ENCODE measurements at regions not wholly inside any gene's neighbourhood (a gene's known extent, or its start where the extent isn't known, plus 50 kb on each side); places are given as distances from the start of the nearest gene placed in this dataset.

- DNase-seq (ENCODE audit: low read depth): no peak
Measured at GRCh38 chr2:236656166-236656565, 86.5 kb downstream of the ACKR3 start.

GRCh38 chr2:236656721-236657120 is 87.1 kb downstream of the ACKR3 start:
- DNase-seq (ENCODE audit: low read depth): no peak

GRCh38 chr2:236657215-236657614 is 87.6 kb downstream of the ACKR3 start:
- no peak for DNase-seq (ENCODE audit: low read depth)

- DNase-seq (ENCODE audit: low read depth): no peak
Measured at GRCh38 chr2:236657801-236658200, 88.2 kb downstream of the ACKR3 start.

- DNase-seq (ENCODE audit: low read depth): no peak
Measured at GRCh38 chr2:236658974-236659757, 89.5 kb downstream of the ACKR3 start.

GRCh38 chr2:236659758-236660150 is 90.1 kb downstream of the ACKR3 start:
- DNase-seq (ENCODE audit: low read depth): no peak

GRCh38 chr2:236661061-236661761 is 91.6 kb downstream of the ACKR3 start:
- no peak for DNase-seq (ENCODE audit: low read depth)

GRCh38 chr2:236661762-236662110 is 92.1 kb downstream of the ACKR3 start:
- DNase-seq (ENCODE audit: low read depth): no peak

GRCh38 chr2:236662231-236663185 is 92.9 kb downstream of the ACKR3 start:
- DNase-seq (ENCODE audit: low read depth): no peak

- DNase-seq (ENCODE audit: low read depth): no peak
Measured at GRCh38 chr2:236663287-236664101, 93.9 kb downstream of the ACKR3 start.

- no peak for DNase-seq (ENCODE audit: low read depth)
Measured at GRCh38 chr2:236664136-236664535, 94.5 kb downstream of the ACKR3 start.

GRCh38 chr2:236665101-236665500 is 95.5 kb downstream of the ACKR3 start:
- no peak for DNase-seq (ENCODE audit: low read depth)

GRCh38 chr2:236665572-236666118 is 96.0 kb downstream of the ACKR3 start:
- no peak for DNase-seq (ENCODE audit: low read depth)

GRCh38 chr2:236666646-236667204 is 97.1 kb downstream of the ACKR3 start:
- DNase-seq (ENCODE audit: low read depth): no peak

GRCh38 chr2:236667526-236667925 is 97.9 kb downstream of the ACKR3 start:
- DNase-seq (ENCODE audit: low read depth): no peak

- DNase-seq (ENCODE audit: low read depth): no peak
Measured at GRCh38 chr2:236668531-236668969, 98.9 kb downstream of the ACKR3 start.

GRCh38 chr2:236670235-236670620 is 100.6 kb downstream of the ACKR3 start:
- DNase-seq (ENCODE audit: low read depth): no peak

GRCh38 chr2:236671896-236672562 is 102.4 kb downstream of the ACKR3 start:
- DNase-seq (ENCODE audit: low read depth): no peak

GRCh38 chr2:236672606-236673005 is 103.0 kb downstream of the ACKR3 start:
- DNase-seq (ENCODE audit: low read depth): no peak

GRCh38 chr2:236673126-236673822 is 103.6 kb downstream of the ACKR3 start:
- DNase-seq (ENCODE audit: low read depth): no peak

Data from T follicular helper cell (primary cell).